Neural crest cell (in vitro differentiated cells): ENCODE measurements at regions not wholly inside any gene's neighbourhood (a gene's known extent, or its start where the extent isn't known, plus 50 kb on each side); places are given as distances from the start of the nearest gene placed in this dataset.

ENCODE experiments used
- DNase-seq: peaks from one replicate; pipeline ENCODE4 v3.0.0; 2021; ENCODE audit warnings: low read depth, mixed read lengths, low spot score
- H3K27ac Mint-ChIP-seq: one replicate; pipeline ENCODE4 v1.8.0; 2021; ENCODE audit warnings: mild to moderate bottlenecking, mixed read lengths; ENCODE audit not compliant: unreplicated experiment
- H3K27me3 Mint-ChIP-seq: 2 replicates; pipeline ENCODE4 v1.8.0; 2021; ENCODE audit warnings: low read depth, mild to moderate bottlenecking, mixed read lengths
- H3K36me3 Mint-ChIP-seq: 2 replicates; pipeline ENCODE4 v1.8.0; 2021; ENCODE audit warnings: low read depth, mild to moderate bottlenecking, mixed read lengths
- H3K4me1 Mint-ChIP-seq: 2 replicates; pipeline ENCODE4 v1.8.0; 2021; ENCODE audit warnings: mixed read lengths
- H3K4me3 Mint-ChIP-seq: one replicate; pipeline ENCODE4 v1.8.0; 2021; ENCODE audit warnings: mild to moderate bottlenecking, mixed read lengths
- H3K9me3 Mint-ChIP-seq: 2 replicates; pipeline ENCODE4 v1.8.0; 2021; ENCODE audit warnings: mixed read lengths
- TF ChIP-seq, protein P1 (sequence below): fragments of 200-600 bp; sonication (generic); conservative IDR thresholded peaks from 2 replicates; pipeline ENCODE4 v1.5.0; 2021; ENCODE audit warnings: antibody characterized with exemption, mild to moderate bottlenecking

DNA sequence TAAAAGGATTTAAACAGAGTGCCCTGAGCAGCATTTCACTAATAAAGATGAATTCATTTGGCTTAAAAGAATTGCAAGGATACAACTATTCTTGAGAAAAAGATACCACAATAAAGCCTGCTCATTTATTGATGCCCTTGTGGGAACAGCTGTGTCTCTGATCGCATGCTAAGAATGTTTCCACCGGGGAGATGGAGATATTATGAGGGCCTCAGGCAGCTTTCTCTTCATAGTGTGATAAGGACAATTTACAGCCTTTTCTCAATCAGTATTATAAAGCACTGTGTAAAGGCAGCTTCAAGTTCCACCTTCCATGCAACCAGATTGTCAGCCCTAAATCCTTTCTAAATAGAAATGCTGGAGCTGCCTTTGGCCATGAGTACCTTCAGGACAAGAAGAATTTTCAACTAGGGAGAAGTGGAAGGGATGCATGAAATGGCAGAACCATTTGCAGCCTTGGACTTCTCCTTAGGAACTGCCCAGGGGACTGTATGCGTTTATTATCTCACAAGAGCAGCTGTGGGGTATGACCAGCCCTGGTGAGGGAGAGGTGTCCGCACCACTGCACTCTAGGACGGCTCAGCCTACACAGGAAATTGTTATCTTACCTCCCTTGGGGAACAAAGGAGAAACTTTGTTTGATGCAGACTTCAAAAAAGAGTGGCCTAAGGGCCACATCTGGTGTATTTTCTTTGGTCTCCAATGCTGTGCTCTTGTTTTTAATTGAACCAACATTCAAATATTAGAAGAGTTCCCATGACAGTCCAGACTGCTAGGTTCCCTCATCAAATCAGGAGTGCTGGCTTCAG, 116.9 kb upstream of the PCGF5 start:
- H3K36me3 Mint-ChIP-seq: no peaks in the 10 kb centered on the region
- peak overlapping the region; percentile 16 for H3K27ac Mint-ChIP-seq
- H3K4me1 Mint-ChIP-seq: peaks cover 4% of the 10 kb centered on the region
- H3K9me3 Mint-ChIP-seq: peaks cover 12% of the 10 kb centered on the region
- H3K27me3 Mint-ChIP-seq: peaks cover 4% of the 10 kb centered on the region
- H3K4me3 Mint-ChIP-seq: no peak overlapping the region
- no peak for DNase-seq
- TF ChIP-seq, protein P1, sequence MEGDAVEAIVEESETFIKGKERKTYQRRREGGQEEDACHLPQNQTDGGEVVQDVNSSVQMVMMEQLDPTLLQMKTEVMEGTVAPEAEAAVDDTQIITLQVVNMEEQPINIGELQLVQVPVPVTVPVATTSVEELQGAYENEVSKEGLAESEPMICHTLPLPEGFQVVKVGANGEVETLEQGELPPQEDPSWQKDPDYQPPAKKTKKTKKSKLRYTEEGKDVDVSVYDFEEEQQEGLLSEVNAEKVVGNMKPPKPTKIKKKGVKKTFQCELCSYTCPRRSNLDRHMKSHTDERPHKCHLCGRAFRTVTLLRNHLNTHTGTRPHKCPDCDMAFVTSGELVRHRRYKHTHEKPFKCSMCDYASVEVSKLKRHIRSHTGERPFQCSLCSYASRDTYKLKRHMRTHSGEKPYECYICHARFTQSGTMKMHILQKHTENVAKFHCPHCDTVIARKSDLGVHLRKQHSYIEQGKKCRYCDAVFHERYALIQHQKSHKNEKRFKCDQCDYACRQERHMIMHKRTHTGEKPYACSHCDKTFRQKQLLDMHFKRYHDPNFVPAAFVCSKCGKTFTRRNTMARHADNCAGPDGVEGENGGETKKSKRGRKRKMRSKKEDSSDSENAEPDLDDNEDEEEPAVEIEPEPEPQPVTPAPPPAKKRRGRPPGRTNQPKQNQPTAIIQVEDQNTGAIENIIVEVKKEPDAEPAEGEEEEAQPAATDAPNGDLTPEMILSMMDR: no peak

DNA sequence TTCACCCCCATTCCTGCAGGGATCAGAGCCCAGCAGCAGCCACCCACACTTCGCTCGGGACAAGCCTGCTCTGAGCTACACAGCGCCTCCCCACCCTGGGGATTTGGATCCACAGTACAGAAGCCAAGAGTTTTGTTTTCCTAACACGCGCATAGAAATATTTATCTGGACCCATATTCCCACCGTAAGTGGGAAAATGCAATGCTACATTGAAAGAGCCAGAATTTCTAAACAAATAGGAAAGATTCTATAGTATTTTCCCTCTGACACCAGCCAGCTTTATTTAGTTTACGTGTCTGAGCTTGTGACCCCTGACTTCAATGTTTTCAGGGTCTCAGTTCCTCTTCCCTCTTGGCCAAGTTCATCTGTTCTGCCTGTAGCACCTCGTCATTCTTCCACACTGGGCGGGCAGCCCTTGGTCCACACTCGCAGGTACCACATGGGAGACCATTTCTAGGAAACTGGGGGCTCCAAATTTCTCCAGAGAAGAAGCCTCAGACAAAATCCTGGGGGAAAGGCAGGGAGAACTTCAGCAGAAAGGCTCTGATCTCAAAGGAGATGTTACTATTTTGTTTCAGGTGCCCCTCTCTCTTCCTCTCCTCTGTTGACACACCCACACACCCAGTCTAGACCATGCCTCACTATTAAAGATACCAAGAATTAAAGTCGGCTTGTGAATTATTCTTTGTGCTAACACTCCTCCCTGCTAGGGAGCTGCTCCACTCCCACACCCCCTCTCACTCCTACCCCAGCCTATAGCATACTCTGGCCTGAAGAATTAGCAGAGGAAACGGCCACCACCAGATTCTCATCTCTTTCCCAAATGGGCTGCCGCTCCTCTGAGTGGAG, 116.0 kb upstream of the PCGF5 start:
- DNase-seq: no peak
- Mint-ChIP-seq H3K27ac (no peak overlapping the region), H3K36me3 (no peaks in the 10 kb centered on the region), H3K4me3 (no peak overlapping the region), H3K4me1 (peaks cover 4% of the 10 kb centered on the region), H3K27me3 (peaks cover 4% of the 10 kb centered on the region), H3K9me3 (peaks cover 12% of the 10 kb centered on the region)
- TF ChIP-seq, protein P1: no peak

DNA sequence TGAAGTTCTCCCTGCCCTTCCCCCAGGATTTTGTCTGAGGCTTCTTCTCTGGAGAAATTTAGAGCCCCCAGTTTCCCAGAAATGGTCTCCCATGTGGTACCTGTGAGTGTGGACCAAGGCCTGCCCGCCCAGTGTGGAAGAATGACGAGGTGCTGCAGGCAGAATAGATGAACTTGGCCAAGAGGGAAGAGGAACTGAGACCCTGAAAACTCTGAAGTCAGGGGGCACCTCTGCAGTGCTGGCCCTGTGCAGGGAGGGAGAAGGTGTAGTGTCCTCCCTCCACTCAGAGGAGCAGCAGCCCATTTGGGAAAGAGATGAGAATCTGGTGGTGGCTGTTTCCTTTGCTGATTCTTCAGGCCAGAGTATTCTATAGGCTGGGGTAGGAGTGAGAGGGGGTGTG, 115.2 kb upstream of the PCGF5 start:
- peaks cover 4% of the 10 kb centered on the region for H3K4me1 Mint-ChIP-seq
- H3K36me3 Mint-ChIP-seq: no peaks in the 10 kb centered on the region
- peaks cover 4% of the 10 kb centered on the region for H3K27me3 Mint-ChIP-seq
- no peak for DNase-seq
- H3K27ac Mint-ChIP-seq: no peak overlapping the region
- peaks cover 12% of the 10 kb centered on the region for H3K9me3 Mint-ChIP-seq
- H3K4me3 Mint-ChIP-seq: no peak overlapping the region
- TF ChIP-seq, protein P1: no peak

DNA sequence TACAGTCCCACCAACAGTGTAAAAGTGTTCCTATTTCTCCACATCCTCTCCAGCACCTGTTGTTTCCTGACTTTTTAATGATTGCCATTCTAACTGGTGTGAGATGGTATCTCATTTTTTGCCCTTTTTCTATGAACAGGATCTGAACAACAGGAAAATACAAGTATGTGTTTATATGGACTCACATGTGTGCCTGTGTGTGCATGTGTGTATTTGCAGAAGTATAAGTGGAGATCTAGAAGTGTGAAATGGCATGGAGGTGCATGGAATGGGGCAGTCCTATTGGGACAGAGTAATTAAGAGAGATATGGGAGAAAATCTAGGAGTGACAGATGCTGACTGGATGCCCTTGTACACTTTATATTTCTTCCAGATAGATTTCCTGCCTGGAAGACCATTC, 111.6 kb upstream of the PCGF5 start:
- Mint-ChIP-seq H3K9me3 (peaks cover 9% of the 10 kb centered on the region), H3K4me1 (no peaks in the 10 kb centered on the region), H3K27ac (no peak overlapping the region), H3K4me3 (no peak overlapping the region), H3K36me3 (no peaks in the 10 kb centered on the region), H3K27me3 (peaks cover 4% of the 10 kb centered on the region)
- no peak for DNase-seq
- TF ChIP-seq, protein P1: no peak

DNA sequence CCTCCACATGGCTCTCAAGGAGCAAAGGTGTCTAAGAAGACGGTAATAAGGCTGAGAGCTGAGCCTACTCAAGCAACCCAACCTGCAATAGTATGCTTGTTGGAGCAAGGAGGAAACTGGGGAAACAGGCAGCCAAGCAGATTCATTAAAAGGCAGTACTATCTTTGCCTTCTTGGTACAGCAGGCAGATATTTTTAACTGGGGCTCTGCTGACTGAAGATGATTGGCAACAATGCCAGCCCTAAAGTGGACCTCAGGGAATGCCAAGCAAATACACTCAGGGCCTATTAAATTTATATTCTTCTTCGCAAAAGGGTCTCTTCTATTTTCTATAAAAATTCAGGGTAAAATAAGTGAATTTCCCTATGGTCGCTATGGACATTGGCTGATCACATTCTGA, 109.4 kb upstream of the PCGF5 start:
- Mint-ChIP-seq H3K36me3 (no peaks in the 10 kb centered on the region), H3K27me3 (no peaks in the 10 kb centered on the region), H3K4me3 (no peak overlapping the region), H3K4me1 (no peaks in the 10 kb centered on the region), H3K27ac (no peak overlapping the region), H3K9me3 (peaks cover 9% of the 10 kb centered on the region)
- TF ChIP-seq, protein P1: no peak
- no peak for DNase-seq
